ENCODE measurements at regions not wholly inside any gene's neighbourhood (a gene's known extent, or its start where the extent isn't known, plus 50 kb on each side); places are given as distances from the start of the nearest gene placed in this dataset.

GRCh38 chr11:20258376-20258895, 98.2 kb upstream of the DBX1 start:
- CTCF ChIA-PET = no interaction called here
- TF ChIP-seq FOXK2 (IDR thresholded peaks at IDR 0.05) = no peak
- no peak for TF ChIP-seq HDGF (IDR thresholded peaks at IDR 0.05; ENCODE audit: borderline replicate concordance)
- no peak for TF ChIP-seq FOXM1 (IDR thresholded peaks at IDR 0.05; ENCODE audit: borderline replicate concordance)
- TF ChIP-seq BHLHE40 (IDR thresholded peaks at IDR 0.05; ENCODE audit: borderline replicate concordance) = no peak
- no peak for TF ChIP-seq ARNT (IDR thresholded peaks at IDR 0.05)
- no peak for TF ChIP-seq NFRKB (IDR thresholded peaks at IDR 0.05)
- no peak for TF ChIP-seq LEF1 (IDR thresholded peaks at IDR 0.05; ENCODE audit: borderline replicate concordance)
- TF ChIP-seq SUZ12 (IDR thresholded peaks at IDR 0.05) = no peak
- POLR2A ChIA-PET = no interaction called here
- no peak for DNase-seq (ENCODE audit: extremely low spot score)

- ChIA-PET CTCF (no interaction called here), POLR2A (no interaction called here)
- no peak for TF ChIP-seq CTBP1 (IDR thresholded peaks at IDR 0.05; ENCODE audit: borderline replicate concordance)
- no peak for TF ChIP-seq ARNT (IDR thresholded peaks at IDR 0.05)
- no peak for TF ChIP-seq SUZ12 (IDR thresholded peaks at IDR 0.05)
- no peak for TF ChIP-seq FOXM1 (IDR thresholded peaks at IDR 0.05; ENCODE audit: borderline replicate concordance)
- no peak for TF ChIP-seq L3MBTL2 (conservative IDR thresholded peaks at IDR 0.05)
- DNase-seq (ENCODE audit: extremely low spot score) = no peak
These were observed 96.7 kb upstream of the DBX1 start for GRCh38 chr11:20256925-20257324.

GRCh38 chr11:20253796-20254195, 93.5 kb upstream of the DBX1 start:
- DNase-seq (ENCODE audit: extremely low spot score) = no peak
- ChIA-PET POLR2A (no interaction called here), CTCF (no interaction called here)
- TF ChIP-seq NFRKB (IDR thresholded peaks at IDR 0.05) (no peak), ZNF384 (IDR thresholded peaks at IDR 0.05) (no peak)

GRCh38 chr11:20251496-20251895, 91.2 kb upstream of the DBX1 start:
- ChIA-PET CTCF (interaction anchor here (0.6 kb wide), 1 partner anchor 83 kb away, joined by 6 read pairs; no protein-coding TSS in a partner anchor), POLR2A (interaction anchor here (0.8 kb wide), 1 partner anchor 9 kb away, joined by 3 read pairs; no protein-coding TSS in a partner anchor)
- TF ChIP-seq ARNT (IDR thresholded peaks at IDR 0.05) (no peak), PKNOX1 (IDR thresholded peaks at IDR 0.05) (no peak), TARDBP (IDR thresholded peaks at IDR 0.05) (no peak), LEF1 (IDR thresholded peaks at IDR 0.05; ENCODE audit: borderline replicate concordance) (no peak), NFRKB (IDR thresholded peaks at IDR 0.05) (no peak), FOXK2 (IDR thresholded peaks at IDR 0.05) (no peak), CTBP1 (IDR thresholded peaks at IDR 0.05; ENCODE audit: borderline replicate concordance) (no peak), FOXA1 (IDR thresholded peaks at IDR 0.05) (no peak), SUZ12 (IDR thresholded peaks at IDR 0.05) (no peak), HDGF (IDR thresholded peaks at IDR 0.05; ENCODE audit: borderline replicate concordance) (no peak), ZNF384 (IDR thresholded peaks at IDR 0.05) (no peak), L3MBTL2 (conservative IDR thresholded peaks at IDR 0.05) (no peak), BHLHE40 (IDR thresholded peaks at IDR 0.05; ENCODE audit: borderline replicate concordance) (no peak), FOXM1 (IDR thresholded peaks at IDR 0.05; ENCODE audit: borderline replicate concordance) (no peak), ELF4 (IDR thresholded peaks at IDR 0.05) (no peak), SP1 (IDR thresholded peaks at IDR 0.05) (no peak)
- DNase-seq (ENCODE audit: extremely low spot score) = no peak

GRCh38 chr11:20250644-20251247, 90.5 kb upstream of the DBX1 start:
- no peak for TF ChIP-seq FOXA1 (IDR thresholded peaks at IDR 0.05)
- TF ChIP-seq SP1 (IDR thresholded peaks at IDR 0.05) = no peak
- TF ChIP-seq ZNF384 (IDR thresholded peaks at IDR 0.05) = no peak
- TF ChIP-seq TARDBP (IDR thresholded peaks at IDR 0.05) = no peak
- TF ChIP-seq PKNOX1 (IDR thresholded peaks at IDR 0.05) = no peak
- TF ChIP-seq LEF1 (IDR thresholded peaks at IDR 0.05; ENCODE audit: borderline replicate concordance) = no peak
- POLR2A ChIA-PET = no interaction called here
- CTCF ChIA-PET = interaction anchor here (0.6 kb wide), 1 partner anchor 84 kb away, joined by 6 read pairs; no protein-coding TSS in a partner anchor
- DNase-seq (ENCODE audit: extremely low spot score) = no peak

- ChIA-PET POLR2A (no interaction called here), CTCF (no interaction called here)
- TF ChIP-seq LEF1 (IDR thresholded peaks at IDR 0.05; ENCODE audit: borderline replicate concordance) (no peak), HDGF (IDR thresholded peaks at IDR 0.05; ENCODE audit: borderline replicate concordance) (no peak), BHLHE40 (IDR thresholded peaks at IDR 0.05; ENCODE audit: borderline replicate concordance) (no peak), CTBP1 (IDR thresholded peaks at IDR 0.05; ENCODE audit: borderline replicate concordance) (no peak), FOXA1 (IDR thresholded peaks at IDR 0.05) (no peak), FOXM1 (IDR thresholded peaks at IDR 0.05; ENCODE audit: borderline replicate concordance) (no peak), ELF4 (IDR thresholded peaks at IDR 0.05) (no peak), NFRKB (IDR thresholded peaks at IDR 0.05) (no peak), SUZ12 (IDR thresholded peaks at IDR 0.05) (no peak), TARDBP (IDR thresholded peaks at IDR 0.05) (no peak), L3MBTL2 (conservative IDR thresholded peaks at IDR 0.05) (no peak)
- no peak for DNase-seq (ENCODE audit: extremely low spot score)
These were observed 89.5 kb upstream of the DBX1 start for GRCh38 chr11:20249796-20250195.

GRCh38 chr11:20249378-20249777, 89.1 kb upstream of the DBX1 start:
- TF ChIP-seq CTBP1 (IDR thresholded peaks at IDR 0.05; ENCODE audit: borderline replicate concordance) (no peak), ARNT (IDR thresholded peaks at IDR 0.05) (no peak), PKNOX1 (IDR thresholded peaks at IDR 0.05) (peak; percentile 18; the same call in 1 of the 2 replicates), LEF1 (IDR thresholded peaks at IDR 0.05; ENCODE audit: borderline replicate concordance) (no peak), BHLHE40 (IDR thresholded peaks at IDR 0.05; ENCODE audit: borderline replicate concordance) (no peak), TARDBP (IDR thresholded peaks at IDR 0.05) (no peak), ELF4 (IDR thresholded peaks at IDR 0.05) (no peak), SUZ12 (IDR thresholded peaks at IDR 0.05) (no peak)
- no peak for DNase-seq (ENCODE audit: extremely low spot score)
- ChIA-PET POLR2A (no interaction called here), CTCF (no interaction called here)

All from HEK293T (cell line).